HG03558 (cell line): ENCODE measurements at regions not wholly inside any gene's neighbourhood (a gene's known extent, or its start where the extent isn't known, plus 50 kb on each side); places are given as distances from the start of the nearest gene placed in this dataset.

Experiments
- ATAC-seq: cut with Tn5 transposase; IDR thresholded peaks from one replicate; pipeline ENCODE4 v1.9.1; 2021; ENCODE audit warnings: moderate number of reproducible peaks; ENCODE audit not compliant: unreplicated experiment; ENCODE audit errors: extremely low read depth

DNA sequence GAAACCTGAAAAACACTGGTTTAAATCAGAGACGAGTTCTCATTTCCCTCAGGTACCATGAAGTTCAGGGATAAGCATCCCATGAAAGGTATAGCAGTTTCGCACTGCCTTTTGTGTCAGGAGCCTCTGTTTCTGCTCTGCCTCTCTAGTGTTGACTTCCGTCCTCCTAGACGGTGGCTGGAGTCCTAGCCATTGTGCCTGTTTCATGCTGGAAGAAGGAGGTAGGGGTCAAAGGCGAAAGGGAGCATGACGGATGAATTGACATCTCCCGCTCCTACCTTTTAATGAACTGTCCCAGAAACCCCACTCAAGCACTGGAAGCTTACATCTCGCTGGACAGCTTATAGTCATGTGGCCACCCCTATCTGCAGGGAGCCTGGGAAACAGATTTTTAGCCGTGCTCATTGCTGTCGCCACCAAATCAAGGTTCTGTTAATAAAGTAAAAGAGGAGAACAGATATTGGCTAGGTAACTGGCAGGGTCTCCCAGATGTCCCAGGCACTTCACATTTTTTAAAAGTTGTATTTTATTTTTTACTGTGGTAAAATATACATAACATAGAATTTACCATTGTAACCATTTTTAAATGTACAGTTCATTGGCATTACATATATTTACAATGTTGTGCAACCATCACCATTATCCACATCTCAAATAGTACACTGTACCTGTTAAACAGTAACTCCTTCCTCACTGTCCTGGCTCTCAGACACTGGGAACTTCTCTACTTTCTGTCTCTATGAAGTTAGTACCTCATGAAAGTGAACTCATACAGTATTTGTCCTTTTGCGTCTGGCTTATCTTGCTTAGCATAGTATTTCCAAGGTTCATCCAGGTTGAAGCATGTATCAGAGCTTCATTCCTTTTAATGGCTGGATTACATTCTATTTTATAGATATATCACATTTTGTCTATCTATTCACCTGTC lies 55.0 kb upstream of the CTLA4 start:
- no peak for ATAC-seq

DNA sequence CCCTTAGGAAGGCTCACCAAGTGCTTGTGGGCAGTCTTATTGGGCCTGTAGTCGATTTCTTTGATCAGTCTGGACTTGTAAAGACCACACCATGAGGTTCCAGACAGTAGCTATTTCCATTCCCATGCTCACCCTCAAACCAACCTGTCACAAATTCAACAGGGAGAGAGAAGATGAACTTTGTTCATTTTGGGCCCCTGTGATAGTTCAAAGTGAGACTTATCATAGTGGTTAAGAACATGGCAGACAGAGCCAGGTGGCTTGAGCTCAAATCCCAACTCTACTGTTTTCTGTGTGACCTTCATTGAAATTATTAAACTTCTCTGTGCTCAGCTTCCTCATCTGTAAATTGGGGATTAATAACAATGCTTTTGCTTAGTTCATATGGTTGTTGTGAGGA lies 53.9 kb upstream of the CTLA4 start:
- no peak for ATAC-seq

DNA sequence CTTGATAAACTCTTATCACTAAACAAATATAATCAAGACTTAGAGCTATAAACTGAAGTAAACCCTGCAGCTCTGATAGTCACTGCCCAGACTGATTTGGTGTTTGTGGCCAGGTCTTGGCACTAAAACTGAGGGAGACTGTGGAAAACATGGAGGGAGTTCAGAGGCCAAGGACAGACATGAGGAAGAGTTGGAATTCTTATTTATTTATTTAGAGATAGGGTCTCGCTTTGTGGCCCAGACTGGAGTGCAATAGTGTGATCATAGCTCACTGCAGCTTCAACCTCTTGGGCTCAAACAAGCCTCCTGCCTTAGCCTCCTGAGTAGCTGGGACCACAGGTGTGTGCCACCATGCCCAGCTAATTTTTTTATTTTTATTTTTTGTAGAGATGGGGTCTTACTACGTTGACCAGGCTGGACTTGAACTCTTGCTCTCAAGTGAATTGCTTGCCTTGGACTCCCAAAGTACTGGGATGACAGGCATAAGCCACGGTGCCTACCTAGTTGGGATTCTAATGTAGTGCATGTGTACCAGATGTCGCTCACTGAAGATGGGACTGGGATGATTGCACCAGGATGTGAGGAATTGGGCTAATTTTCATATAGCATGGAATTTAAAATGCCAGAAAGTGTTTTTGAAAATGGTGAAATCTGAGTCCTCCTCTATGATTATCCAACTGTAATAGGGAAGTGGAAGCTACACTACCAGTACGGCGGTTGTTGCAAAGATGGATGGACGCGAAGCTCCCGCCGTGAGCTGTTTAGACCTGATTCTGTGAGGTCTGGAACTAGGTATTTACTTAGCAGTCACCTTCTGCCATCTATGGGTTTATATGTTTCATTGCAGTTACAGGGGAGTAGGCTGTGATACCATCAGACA lies 52.7 kb upstream of the CTLA4 start:
- no peak for ATAC-seq

DNA sequence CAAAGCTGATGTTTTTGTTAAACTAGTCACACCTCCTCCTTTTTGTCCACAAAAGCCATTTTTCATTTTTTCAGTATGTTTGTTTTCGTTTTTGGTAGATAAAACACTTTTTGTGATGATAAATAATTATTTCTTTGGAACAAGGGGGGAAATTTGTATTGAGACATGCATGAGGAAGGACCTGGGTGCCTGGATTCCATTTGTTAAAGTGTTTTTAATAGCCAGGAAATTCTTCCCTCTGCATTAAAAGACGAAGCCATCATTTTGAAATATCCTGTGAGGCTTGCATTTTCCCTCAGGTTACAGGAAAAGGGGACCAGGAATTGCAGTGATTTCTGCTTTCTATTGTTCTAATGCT lies 52.1 kb upstream of the CTLA4 start:
- ATAC-seq: no peak

DNA sequence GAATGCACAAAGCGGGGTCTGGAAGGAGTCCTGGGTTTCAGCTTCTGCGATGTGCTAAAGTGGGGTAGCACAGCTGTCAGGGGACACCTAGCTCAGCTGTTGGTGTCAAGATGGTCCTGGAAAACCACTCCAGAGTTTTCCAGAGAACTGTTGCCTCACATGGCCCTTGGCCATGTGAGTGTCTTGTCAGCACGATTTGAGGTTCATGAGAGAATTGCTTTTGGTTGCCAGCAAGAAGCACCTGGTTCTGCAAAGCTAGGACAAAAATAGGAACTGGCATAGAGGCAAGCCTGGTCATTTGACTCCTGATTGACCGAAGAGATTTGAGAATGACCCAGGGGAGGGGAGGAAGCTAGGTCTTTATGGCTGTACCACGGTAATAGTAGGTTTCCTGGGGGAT lies 50.4 kb upstream of the CTLA4 start:
- no peak for ATAC-seq
